ENCODE measurements at regions not wholly inside any gene's neighbourhood (a gene's known extent, or its start where the extent isn't known, plus 50 kb on each side); places are given as distances from the start of the nearest gene placed in this dataset.

DNA sequence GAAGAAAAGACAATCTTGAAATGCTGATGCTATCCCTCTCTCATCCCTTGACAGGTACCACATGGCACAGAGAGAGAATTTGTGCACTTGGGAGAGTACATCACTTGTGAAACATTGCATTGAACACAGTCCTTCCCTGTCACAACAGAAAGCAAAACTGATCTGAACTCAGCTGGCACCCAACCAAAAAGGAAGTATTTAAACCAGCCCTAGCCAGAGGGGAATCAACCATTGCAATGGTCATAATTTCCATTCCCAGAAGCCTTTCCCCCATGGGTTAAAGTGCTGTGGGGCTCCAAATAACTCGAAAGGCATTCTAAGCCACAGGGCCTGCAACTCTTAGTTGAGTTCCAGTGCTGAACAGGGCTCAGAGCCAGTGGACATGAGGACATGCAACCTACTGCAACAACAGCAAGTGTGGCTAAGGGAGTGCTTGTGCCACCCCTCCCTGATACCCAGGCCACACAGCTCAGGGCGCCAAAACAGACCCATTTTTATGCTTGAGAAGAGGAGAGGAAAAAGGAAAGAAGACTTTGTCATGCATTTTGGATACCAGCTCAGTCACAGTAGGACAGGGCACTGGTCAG lies 530.8 kb upstream of the BCHE start:
- DNase-seq (ENCODE audit: low read depth): peak; percentile 9
- TF ChIP-seq, protein P1, sequence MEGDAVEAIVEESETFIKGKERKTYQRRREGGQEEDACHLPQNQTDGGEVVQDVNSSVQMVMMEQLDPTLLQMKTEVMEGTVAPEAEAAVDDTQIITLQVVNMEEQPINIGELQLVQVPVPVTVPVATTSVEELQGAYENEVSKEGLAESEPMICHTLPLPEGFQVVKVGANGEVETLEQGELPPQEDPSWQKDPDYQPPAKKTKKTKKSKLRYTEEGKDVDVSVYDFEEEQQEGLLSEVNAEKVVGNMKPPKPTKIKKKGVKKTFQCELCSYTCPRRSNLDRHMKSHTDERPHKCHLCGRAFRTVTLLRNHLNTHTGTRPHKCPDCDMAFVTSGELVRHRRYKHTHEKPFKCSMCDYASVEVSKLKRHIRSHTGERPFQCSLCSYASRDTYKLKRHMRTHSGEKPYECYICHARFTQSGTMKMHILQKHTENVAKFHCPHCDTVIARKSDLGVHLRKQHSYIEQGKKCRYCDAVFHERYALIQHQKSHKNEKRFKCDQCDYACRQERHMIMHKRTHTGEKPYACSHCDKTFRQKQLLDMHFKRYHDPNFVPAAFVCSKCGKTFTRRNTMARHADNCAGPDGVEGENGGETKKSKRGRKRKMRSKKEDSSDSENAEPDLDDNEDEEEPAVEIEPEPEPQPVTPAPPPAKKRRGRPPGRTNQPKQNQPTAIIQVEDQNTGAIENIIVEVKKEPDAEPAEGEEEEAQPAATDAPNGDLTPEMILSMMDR (IDR thresholded peaks at IDR 0.05; ENCODE audit: insufficient read depth, low read depth, low read length): no peak
- no peak overlapping the region for H3K4me3 ChIP-seq (ENCODE audit: low read depth, low read length)

DNA sequence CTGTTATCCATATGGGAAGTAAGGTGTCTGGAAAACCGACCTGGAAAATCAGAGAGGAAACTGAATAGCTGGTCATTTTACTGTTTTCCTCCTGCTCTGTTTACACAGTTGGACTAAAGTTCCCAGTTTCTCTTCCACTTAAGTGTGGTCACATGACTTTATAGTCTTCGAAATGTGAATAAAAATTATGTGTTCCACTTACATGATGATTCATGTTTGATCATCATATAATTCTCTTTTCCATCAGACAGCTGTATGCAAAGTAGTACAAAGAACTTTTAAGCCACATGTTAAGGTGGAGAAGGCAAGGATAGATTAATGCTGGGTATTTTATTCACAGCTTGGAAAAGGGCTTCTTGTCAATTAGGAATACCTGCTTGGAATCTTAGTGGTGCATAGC lies 525.5 kb upstream of the BCHE start:
- no peak for DNase-seq (ENCODE audit: low read depth)
- TF ChIP-seq, protein P1 (IDR thresholded peaks at IDR 0.05; ENCODE audit: insufficient read depth, low read depth, low read length): no peak
- no peak overlapping the region for H3K4me3 ChIP-seq (ENCODE audit: low read depth, low read length)

DNA sequence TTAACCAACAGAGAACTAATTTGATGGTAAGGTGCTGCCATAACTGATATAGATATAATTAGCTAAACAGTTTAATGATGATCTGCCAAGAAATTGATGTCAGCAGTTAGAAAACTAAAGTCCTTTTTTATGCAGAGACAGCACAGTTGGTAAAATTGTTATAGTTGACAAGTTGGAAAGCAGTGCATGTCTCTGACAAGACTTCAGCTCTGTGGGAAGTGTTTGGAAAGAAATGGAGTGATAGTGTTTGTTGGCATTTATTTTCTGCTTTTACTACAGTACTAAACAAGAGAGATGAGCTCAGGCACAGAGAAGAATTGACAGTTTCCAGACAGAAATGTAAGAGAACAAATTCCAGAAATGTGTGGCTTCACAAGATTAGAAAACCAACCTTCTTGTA lies 523.5 kb upstream of the BCHE start:
- TF ChIP-seq, protein P1 (IDR thresholded peaks at IDR 0.05; ENCODE audit: insufficient read depth, low read depth, low read length): no peak
- no peak overlapping the region for H3K4me3 ChIP-seq (ENCODE audit: low read depth, low read length)
- no peak for DNase-seq (ENCODE audit: low read depth)

DNA sequence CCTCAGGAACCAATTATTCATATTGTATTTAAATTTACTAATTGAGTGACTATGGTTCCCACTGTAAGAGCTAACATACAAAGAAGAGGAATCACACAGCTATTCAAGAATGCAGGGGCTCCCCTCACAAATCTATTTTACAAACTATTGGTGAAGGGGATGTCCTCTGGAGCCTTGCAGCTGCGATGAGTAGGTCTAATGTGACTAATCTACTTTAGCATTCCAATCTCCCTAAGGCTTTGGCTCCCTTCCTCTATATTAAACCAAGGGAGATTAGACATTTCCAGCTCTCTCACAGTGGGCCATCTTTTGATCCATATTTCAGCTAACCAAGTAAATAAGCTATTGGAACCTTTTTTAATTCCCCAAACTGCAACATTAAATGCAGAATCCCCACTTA lies 514.2 kb upstream of the BCHE start:
- H3K4me3 ChIP-seq (ENCODE audit: low read depth, low read length): no peak overlapping the region
- TF ChIP-seq, protein P1 (IDR thresholded peaks at IDR 0.05; ENCODE audit: insufficient read depth, low read depth, low read length): no peak
- DNase-seq (ENCODE audit: low read depth): no peak

DNA sequence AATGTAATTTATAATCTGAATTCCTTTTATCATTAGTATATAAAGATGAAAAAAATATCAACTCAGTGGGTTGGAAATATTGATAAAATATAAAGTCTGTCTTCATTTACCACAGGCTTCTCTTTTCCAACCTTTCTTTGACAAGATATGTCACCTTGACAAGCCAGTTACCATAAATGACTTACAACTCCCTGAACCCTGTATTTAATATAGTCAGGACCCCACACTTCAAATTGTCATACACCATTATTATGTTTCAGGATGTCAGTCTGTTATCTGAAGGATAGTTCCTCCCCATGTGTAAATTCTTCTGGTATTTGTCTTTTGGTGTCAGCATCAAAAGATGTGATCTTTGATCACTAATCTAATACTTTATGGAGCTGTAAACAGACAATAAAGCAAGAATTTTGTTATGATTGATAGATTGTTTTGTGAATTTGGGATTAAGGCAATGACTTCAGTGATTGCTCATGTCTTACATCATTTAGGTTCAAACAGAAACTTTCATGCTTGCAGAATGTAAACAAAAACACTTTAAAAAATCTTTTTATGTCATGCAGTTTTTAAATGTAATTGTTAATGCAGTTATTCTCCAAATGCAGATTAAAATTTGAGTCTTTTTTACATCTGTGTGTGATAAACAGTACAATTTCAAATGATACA lies 503.5 kb upstream of the BCHE start:
- H3K4me3 ChIP-seq (ENCODE audit: low read depth, low read length): no peak overlapping the region
- TF ChIP-seq, protein P1 (IDR thresholded peaks at IDR 0.05; ENCODE audit: insufficient read depth, low read depth, low read length): no peak
- DNase-seq (ENCODE audit: low read depth): peak; percentile 2

DNA sequence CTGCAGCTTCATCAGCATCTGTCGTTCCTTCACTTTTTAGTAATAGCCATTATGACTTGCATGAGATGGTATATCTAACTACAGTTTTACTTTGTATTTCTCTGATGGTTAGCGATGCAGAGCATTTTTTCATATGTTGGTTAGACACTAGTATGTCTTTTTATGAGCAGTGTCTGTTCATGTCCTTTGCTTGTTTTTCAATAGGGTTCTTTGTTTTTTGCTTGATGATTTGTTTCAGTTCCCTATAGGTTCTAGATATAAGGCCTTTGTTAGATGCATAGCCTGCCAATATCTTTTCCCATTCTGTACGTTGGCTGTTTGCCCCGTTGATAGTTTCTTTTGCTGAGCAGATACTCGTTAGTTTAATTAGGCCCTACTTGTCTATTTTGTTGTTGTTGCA lies 487.2 kb upstream of the BCHE start:
- no peak overlapping the region for H3K4me3 ChIP-seq (ENCODE audit: low read depth, low read length)
- DNase-seq (ENCODE audit: low read depth): no peak
- TF ChIP-seq, protein P1 (IDR thresholded peaks at IDR 0.05; ENCODE audit: insufficient read depth, low read depth, low read length): no peak

DNA sequence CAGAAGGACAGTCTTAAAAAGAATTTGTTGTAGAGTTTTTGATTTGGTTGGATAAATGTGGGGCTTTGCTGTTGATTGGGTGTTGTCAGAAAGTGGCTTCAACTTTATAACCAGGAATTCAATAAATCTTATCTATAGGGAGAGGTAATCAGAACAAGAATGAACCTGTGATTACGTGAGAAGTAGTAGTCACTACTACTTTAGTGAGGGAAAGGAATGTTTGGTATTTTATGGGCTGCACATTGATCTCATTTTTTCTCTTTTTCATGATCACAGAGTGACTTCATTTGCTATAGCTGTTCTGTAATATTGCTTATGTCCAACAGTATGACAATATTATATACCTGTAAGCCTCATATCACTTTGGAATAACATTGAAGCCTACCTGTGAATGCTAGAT lies 485.2 kb upstream of the BCHE start:
- no peak overlapping the region for H3K4me3 ChIP-seq (ENCODE audit: low read depth, low read length)
- TF ChIP-seq, protein P1 (IDR thresholded peaks at IDR 0.05; ENCODE audit: insufficient read depth, low read depth, low read length): no peak
- DNase-seq (ENCODE audit: low read depth): no peak

Measured in fibroblast of villous mesenchyme (primary cell).